ENCODE measurements at regions not wholly inside any gene's neighbourhood (a gene's known extent, or its start where the extent isn't known, plus 50 kb on each side); places are given as distances from the start of the nearest gene placed in this dataset.

- Histone ChIP-seq H3K4me1 (ENCODE audit: control insufficient read depth in 4 of 4, insufficient read depth in 4 of 4, low read length in 3 of 4) (no peaks in the 10 kb centered on the region), H3K27ac (ENCODE audit: low read depth in 1 of 2, low read length in 2 of 2) (no peak overlapping the region), H3K27me3 (ENCODE audit: control insufficient read depth in 4 of 4, insufficient read depth in 4 of 4, low read length in 3 of 4) (no peaks in the 10 kb centered on the region), H3K9me3 (ENCODE audit: control insufficient read depth in 4 of 4, low read length in 3 of 4) (no peaks in the 10 kb centered on the region), H3K9ac (ENCODE audit: low read depth in 1 of 2, low read length in 2 of 2) (no peak overlapping the region), H3K4me3 (ENCODE audit: low read depth in 1 of 3, low read length in 3 of 3) (no peak overlapping the region), H3K36me3 (ENCODE audit: control insufficient read depth in 4 of 4, insufficient read depth in 3 of 4, low read depth in 1 of 4, low read length in 3 of 4) (no peaks in the 10 kb centered on the region)
- TF ChIP-seq GABPA (IDR thresholded peaks at IDR 0.05 in 1 of 2, conservative IDR thresholded peaks at IDR 0.05 in 1 of 2) (no peak), FOXA1 (IDR thresholded peaks at IDR 0.05) (no peak), FOXA2 (IDR thresholded peaks at IDR 0.05) (no peak)
- WGBS: 74% methylated on average over 3 of the region's 3 CpGs
- no peak for DNase-seq (ENCODE audit: low spot score)
Measured at GRCh38 chr6:92617721-92618120, 801.6 kb downstream of the EPHA7 start.

- no peaks in the 10 kb centered on the region for H3K4me1 ChIP-seq (ENCODE audit: control insufficient read depth in 4 of 4, insufficient read depth in 4 of 4, low read length in 3 of 4)
- TF ChIP-seq RAD21 (IDR thresholded peaks at IDR 0.05) (no peak), RXRA (IDR thresholded peaks at IDR 0.05) (no peak), HNF4A (conservative IDR thresholded peaks at IDR 0.05) (no peak), SP1 (IDR thresholded peaks at IDR 0.05) (no peak)
- no peak overlapping the region for H3K27ac ChIP-seq (ENCODE audit: low read depth in 1 of 2, low read length in 2 of 2)
- 67% methylated on average over 5 of the region's 5 CpGs for WGBS
- no peak overlapping the region for H3K4me3 ChIP-seq (ENCODE audit: low read depth in 1 of 3, low read length in 3 of 3)
- no peak for DNase-seq (ENCODE audit: low spot score)
- no peaks in the 10 kb centered on the region for H3K36me3 ChIP-seq (ENCODE audit: control insufficient read depth in 4 of 4, insufficient read depth in 3 of 4, low read depth in 1 of 4, low read length in 3 of 4)
- no peak overlapping the region for H3K9ac ChIP-seq (ENCODE audit: low read depth in 1 of 2, low read length in 2 of 2)
- no peaks in the 10 kb centered on the region for H3K9me3 ChIP-seq (ENCODE audit: control insufficient read depth in 4 of 4, low read length in 3 of 4)
- no peaks in the 10 kb centered on the region for H3K27me3 ChIP-seq (ENCODE audit: control insufficient read depth in 4 of 4, insufficient read depth in 4 of 4, low read length in 3 of 4)
Measured at GRCh38 chr6:92608751-92609150, 810.6 kb downstream of the EPHA7 start.

- Histone ChIP-seq H3K4me1 (ENCODE audit: control insufficient read depth in 4 of 4, insufficient read depth in 4 of 4, low read length in 3 of 4) (no peaks in the 10 kb centered on the region), H3K36me3 (ENCODE audit: control insufficient read depth in 4 of 4, insufficient read depth in 3 of 4, low read depth in 1 of 4, low read length in 3 of 4) (no peaks in the 10 kb centered on the region), H3K27me3 (ENCODE audit: control insufficient read depth in 4 of 4, insufficient read depth in 4 of 4, low read length in 3 of 4) (no peaks in the 10 kb centered on the region), H3K9ac (ENCODE audit: low read depth in 1 of 2, low read length in 2 of 2) (no peak overlapping the region), H3K9me3 (ENCODE audit: control insufficient read depth in 4 of 4, low read length in 3 of 4) (no peaks in the 10 kb centered on the region), H3K4me3 (ENCODE audit: low read depth in 1 of 3, low read length in 3 of 3) (no peak overlapping the region), H3K27ac (ENCODE audit: low read depth in 1 of 2, low read length in 2 of 2) (no peak overlapping the region)
- DNase-seq (ENCODE audit: low spot score): no peak
- TF ChIP-seq CTCF (IDR thresholded peaks at IDR 0.05; ENCODE audit: low read depth, low read length, missing input control) (no peak), ZBTB33 (IDR thresholded peaks at IDR 0.05) (no peak), YY1 (IDR thresholded peaks at IDR 0.05) (no peak), TAF1 (conservative IDR thresholded peaks at IDR 0.05) (no peak), GABPA (IDR thresholded peaks at IDR 0.05 in 1 of 2, conservative IDR thresholded peaks at IDR 0.05 in 1 of 2) (no peak), EGR1 (IDR thresholded peaks at IDR 0.05; ENCODE audit: low read depth in 2 of 2) (no peak), NR2F2 (IDR thresholded peaks at IDR 0.05) (no peak), FOXA1 (IDR thresholded peaks at IDR 0.05) (no peak)
- WGBS: 80% methylated on average over 2 of the region's 2 CpGs
Measured at GRCh38 chr6:92593201-92593600, 826.2 kb downstream of the EPHA7 start.

Data from liver (tissue), 8 donors.